ENCODE measurements at regions not wholly inside any gene's neighbourhood (a gene's known extent, or its start where the extent isn't known, plus 50 kb on each side); places are given as distances from the start of the nearest gene placed in this dataset.
"Not testable (repeated sequence)": the region's sequence is repeated elsewhere in the genome, so short reads cannot be mapped to it uniquely, and the experiment has no call there.

GRCh38 chr2:402721-403120 is 114.8 kb upstream of the ALKAL2 start:
- no peak for DNase-seq (ENCODE audit: low spot score)

- DNase-seq (ENCODE audit: low spot score), result no peak
Observed at GRCh38 chr2:402206-402605, 114.3 kb upstream of the ALKAL2 start.

- DNase-seq (ENCODE audit: low spot score), result peak; percentile 56
Observed at GRCh38 chr2:401019-401679, 113.3 kb upstream of the ALKAL2 start.

- DNase-seq (ENCODE audit: low spot score), result no peak
Observed at GRCh38 chr2:397926-398325, 110.0 kb upstream of the ALKAL2 start.

GRCh38 chr2:397521-397920 is 109.6 kb upstream of the ALKAL2 start:
- DNase-seq (ENCODE audit: low spot score), result no peak

- no peak for DNase-seq (ENCODE audit: low spot score)
Observed at GRCh38 chr2:396903-397302, 109.0 kb upstream of the ALKAL2 start.

GRCh38 chr2:395886-396285 is 108.0 kb upstream of the ALKAL2 start:
- DNase-seq (ENCODE audit: low spot score), result no peak

GRCh38 chr2:393711-394696 is 106.1 kb upstream of the ALKAL2 start:
- DNase-seq (ENCODE audit: low spot score), result peak; percentile 82

- DNase-seq (ENCODE audit: low spot score), result no peak
Observed at GRCh38 chr2:392926-393280, 105.0 kb upstream of the ALKAL2 start.

GRCh38 chr2:392181-392925 is 104.5 kb upstream of the ALKAL2 start:
- DNase-seq (ENCODE audit: low spot score), result no peak

- no peak for DNase-seq (ENCODE audit: low spot score)
Observed at GRCh38 chr2:391696-392095, 103.8 kb upstream of the ALKAL2 start.

- DNase-seq (ENCODE audit: low spot score), result no peak
Observed at GRCh38 chr2:390959-391358, 103.1 kb upstream of the ALKAL2 start.

GRCh38 chr2:389985-390384 is 102.1 kb upstream of the ALKAL2 start:
- not testable (repeated sequence) for DNase-seq (ENCODE audit: low spot score)

- DNase-seq (ENCODE audit: low spot score), result not testable (repeated sequence)
Observed at GRCh38 chr2:388752-389151, 100.9 kb upstream of the ALKAL2 start.

- DNase-seq (ENCODE audit: low spot score), result no peak
Observed at GRCh38 chr2:387980-388421, 100.1 kb upstream of the ALKAL2 start.

GRCh38 chr2:386406-387103 is 98.7 kb upstream of the ALKAL2 start:
- no peak for DNase-seq (ENCODE audit: low spot score)

- no peak for DNase-seq (ENCODE audit: low spot score)
Observed at GRCh38 chr2:385785-386184, 97.9 kb upstream of the ALKAL2 start.

- DNase-seq (ENCODE audit: low spot score), result no peak
Observed at GRCh38 chr2:385061-385460, 97.2 kb upstream of the ALKAL2 start.

GRCh38 chr2:383888-384287 is 96.0 kb upstream of the ALKAL2 start:
- no peak for DNase-seq (ENCODE audit: low spot score)

- no peak for DNase-seq (ENCODE audit: low spot score)
Observed at GRCh38 chr2:383178-383577, 95.3 kb upstream of the ALKAL2 start.

- DNase-seq (ENCODE audit: low spot score), result no peak
Observed at GRCh38 chr2:382728-383022, 94.8 kb upstream of the ALKAL2 start.
